Activated naive CD8-positive, alpha-beta T cell treated with anti-CD3 and anti-CD28 coated beads, Interleukin-2, amount 50 U/mL, for 24 hours (primary cell): ENCODE measurements at regions not wholly inside any gene's neighbourhood (a gene's known extent, or its start where the extent isn't known, plus 50 kb on each side); places are given as distances from the start of the nearest gene placed in this dataset.

Experiments
- ATAC-seq: fragments of 150-1000 bp; cut with Tn5 transposase; one replicate; pipeline ENCODE4 v1.10.0; 2021
- DNase-seq: peaks from one replicate; pipeline ENCODE4 v3.0.0; 2021
- H3K27ac Mint-ChIP-seq: one replicate; pipeline ENCODE4 v1.8.0; 2021; ENCODE audit warnings: mild to moderate bottlenecking, mixed read lengths
- H3K27me3 Mint-ChIP-seq: one replicate; pipeline ENCODE4 v1.8.0; 2021; ENCODE audit warnings: mixed read lengths
- H3K36me3 Mint-ChIP-seq: one replicate; pipeline ENCODE4 v1.8.0; 2021; ENCODE audit warnings: low read depth, mixed read lengths
- H3K4me1 Mint-ChIP-seq: one replicate; pipeline ENCODE4 v1.8.0; 2021; ENCODE audit warnings: mixed read lengths
- H3K4me3 Mint-ChIP-seq: one replicate; pipeline ENCODE4 v1.8.0; 2021; ENCODE audit warnings: mild to moderate bottlenecking, moderate library complexity, mixed read lengths
- H3K9me3 Mint-ChIP-seq: one replicate; pipeline ENCODE4 v1.8.0; 2021; ENCODE audit warnings: mixed read lengths

DNA sequence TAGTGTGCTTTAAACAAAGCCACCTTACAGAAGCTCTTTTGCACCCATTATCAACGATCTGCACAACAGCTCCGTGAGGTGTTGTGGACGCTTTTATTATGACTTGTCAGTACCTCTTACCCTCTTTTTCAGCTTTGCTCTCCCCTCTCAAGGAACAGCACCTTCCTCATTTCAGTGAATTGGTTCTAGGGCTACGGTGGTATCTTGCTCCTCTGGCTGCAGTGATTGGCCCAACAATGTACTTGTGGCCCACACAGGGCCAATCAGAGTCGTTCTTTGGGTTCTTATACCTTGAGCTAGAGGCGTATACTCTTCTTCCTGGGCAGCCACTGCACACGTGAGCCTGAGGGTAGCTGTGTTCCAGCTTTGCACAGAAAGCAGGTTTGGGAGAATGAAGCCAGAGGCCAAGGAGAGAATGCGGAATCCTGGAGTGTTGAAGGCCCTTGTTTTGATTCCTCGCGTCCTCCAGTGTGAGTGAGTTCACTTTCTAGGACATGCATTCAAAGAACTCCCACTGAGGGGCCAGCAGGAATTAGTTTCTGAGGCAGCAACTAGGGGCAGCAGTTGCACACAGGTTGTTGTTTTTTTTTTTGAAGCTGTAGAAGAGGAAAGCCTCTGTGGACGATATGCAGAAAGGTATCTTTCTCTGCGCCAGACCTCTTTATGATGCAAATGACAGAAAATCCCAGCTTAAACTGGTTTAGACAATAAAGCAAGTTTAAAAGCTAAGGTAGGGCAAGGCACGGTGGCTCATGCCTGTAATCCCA is 49.8 kb upstream of the PDZD8 start:
- H3K36me3 Mint-ChIP-seq = no peaks in the 10 kb centered on the region

More for the DNA sequence above, 49.8 kb upstream of the PDZD8 start:
- H3K4me1 Mint-ChIP-seq = no peaks in the 10 kb centered on the region
- H3K27me3 Mint-ChIP-seq = peaks cover 2% of the 10 kb centered on the region
- no peaks in the 10 kb centered on the region for H3K9me3 Mint-ChIP-seq
- no peak for DNase-seq
- no peak for ATAC-seq
- H3K27ac Mint-ChIP-seq = no peak overlapping the region
- no peak overlapping the region for H3K4me3 Mint-ChIP-seq
